GM12865 (cell line): ENCODE measurements at regions not wholly inside any gene's neighbourhood (a gene's known extent, or its start where the extent isn't known, plus 50 kb on each side); places are given as distances from the start of the nearest gene placed in this dataset.

Source experiments
- DNase-seq: peaks from one replicate; pipeline ENCODE4 v3.0.0; 2010; ENCODE audit warnings: low read depth
- H3K4me3 ChIP-seq: 2 replicates; pipeline ENCODE4 v1.5.1; 2011; ENCODE audit warnings: mild to moderate bottlenecking, low read depth, low read length, control low read depth
- TF ChIP-seq, protein P1 (sequence below): IDR thresholded peaks from 2 replicates; pipeline ENCODE4 v1.5.1; 2011; ENCODE audit warnings: low read length, control low read depth, low read depth, inconsistent platforms; ENCODE audit not compliant: insufficient read depth; ENCODE audit errors: missing control alignments

DNA sequence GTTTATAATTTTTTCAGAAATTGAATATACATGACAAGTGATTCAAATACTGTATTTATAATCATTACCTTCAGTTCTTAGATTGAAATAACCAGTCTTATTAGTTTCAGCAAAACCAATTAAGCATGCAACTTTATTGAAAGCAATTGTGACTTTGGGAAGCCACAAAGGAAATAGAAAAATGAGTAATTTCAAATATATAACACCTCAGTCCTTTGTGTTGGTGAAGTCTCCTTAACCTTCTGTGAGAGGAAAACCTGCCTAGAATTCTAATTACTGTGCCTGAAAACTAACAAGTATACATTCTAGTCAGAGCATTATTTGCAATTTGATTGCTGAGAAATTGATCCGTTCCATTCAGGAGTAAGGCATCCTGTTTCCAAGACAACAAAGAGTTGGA lies 95.8 kb downstream of the S1PR1 start:
- TF ChIP-seq, protein P1, sequence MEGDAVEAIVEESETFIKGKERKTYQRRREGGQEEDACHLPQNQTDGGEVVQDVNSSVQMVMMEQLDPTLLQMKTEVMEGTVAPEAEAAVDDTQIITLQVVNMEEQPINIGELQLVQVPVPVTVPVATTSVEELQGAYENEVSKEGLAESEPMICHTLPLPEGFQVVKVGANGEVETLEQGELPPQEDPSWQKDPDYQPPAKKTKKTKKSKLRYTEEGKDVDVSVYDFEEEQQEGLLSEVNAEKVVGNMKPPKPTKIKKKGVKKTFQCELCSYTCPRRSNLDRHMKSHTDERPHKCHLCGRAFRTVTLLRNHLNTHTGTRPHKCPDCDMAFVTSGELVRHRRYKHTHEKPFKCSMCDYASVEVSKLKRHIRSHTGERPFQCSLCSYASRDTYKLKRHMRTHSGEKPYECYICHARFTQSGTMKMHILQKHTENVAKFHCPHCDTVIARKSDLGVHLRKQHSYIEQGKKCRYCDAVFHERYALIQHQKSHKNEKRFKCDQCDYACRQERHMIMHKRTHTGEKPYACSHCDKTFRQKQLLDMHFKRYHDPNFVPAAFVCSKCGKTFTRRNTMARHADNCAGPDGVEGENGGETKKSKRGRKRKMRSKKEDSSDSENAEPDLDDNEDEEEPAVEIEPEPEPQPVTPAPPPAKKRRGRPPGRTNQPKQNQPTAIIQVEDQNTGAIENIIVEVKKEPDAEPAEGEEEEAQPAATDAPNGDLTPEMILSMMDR, result no peak
- DNase-seq, result no peak
- no peak overlapping the region for H3K4me3 ChIP-seq

DNA sequence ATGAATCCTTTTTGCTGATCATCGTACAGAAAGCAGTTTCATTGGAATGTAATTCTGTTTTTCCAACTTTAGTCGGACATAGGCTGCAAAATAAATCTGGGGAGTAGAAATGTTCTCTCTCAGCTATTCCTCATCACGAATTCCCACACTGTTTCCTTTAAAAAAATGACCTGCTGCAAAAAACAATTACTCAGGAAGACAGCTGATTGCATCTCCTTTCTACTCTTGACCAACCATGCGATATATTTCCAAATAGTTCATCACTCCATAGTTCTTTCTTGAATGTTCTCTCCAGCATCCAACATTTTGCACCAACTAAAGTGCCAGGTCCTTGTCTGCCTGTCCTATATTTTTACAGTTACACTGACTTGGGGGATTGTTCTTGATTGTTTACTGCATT lies 96.4 kb downstream of the S1PR1 start:
- TF ChIP-seq, protein P1, result no peak
- no peak overlapping the region for H3K4me3 ChIP-seq
- no peak for DNase-seq

DNA sequence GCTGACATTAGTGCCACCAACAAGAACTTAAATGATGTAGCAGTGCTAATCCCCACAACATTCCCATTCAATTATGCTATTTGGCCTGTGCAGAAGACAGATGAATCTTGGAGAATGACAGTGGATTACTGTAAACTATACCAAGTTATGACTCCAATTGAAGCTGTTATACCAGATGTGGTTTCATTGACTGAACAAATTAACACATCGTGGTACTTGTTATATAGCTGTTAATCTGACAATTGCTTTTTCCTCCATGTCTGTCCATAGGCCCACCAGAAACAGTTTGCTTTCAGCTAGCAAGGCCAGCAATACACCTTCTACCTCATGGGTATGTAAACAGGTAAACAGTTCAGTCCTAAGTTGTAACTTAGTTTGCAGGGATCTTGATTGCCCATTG lies 101.1 kb downstream of the S1PR1 start:
- DNase-seq, result no peak
- TF ChIP-seq, protein P1, result no peak
- H3K4me3 ChIP-seq, result no peak overlapping the region

DNA sequence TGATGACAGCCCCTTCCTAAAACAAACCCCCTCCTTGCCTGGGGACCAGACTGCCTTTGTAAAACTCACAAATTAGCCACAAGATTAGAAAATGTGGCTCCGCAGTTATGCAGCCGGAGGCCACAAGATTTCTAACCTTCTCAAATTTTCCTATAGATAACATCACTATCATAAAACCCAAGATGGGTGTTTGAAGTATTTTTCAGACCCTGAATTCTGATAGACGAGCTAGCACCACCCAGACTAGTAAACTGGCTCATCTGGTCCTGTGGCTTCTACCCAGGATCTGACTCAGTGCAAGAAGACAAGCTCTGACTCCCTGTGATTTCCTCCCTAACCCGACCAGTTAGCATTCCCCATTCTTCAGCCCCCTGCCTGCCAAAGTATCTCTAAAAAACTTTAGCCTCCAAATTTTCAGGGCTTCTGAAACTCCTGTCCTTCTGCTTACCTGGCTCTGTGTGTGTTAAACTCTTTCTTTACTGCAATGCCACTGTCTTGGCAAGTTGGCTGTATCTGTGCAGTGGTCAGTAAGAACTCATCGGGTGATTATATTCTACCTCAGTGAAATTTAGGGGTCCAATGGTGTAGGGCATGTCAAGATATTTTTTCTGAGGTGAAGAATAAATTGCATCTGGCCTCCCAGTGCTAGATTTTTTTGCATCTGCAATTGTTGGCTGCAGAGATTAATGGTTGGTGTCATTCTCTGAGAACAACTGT lies 102.1 kb downstream of the S1PR1 start:
- TF ChIP-seq, protein P1, result no peak
- DNase-seq, result no peak
- H3K4me3 ChIP-seq, result no peak overlapping the region

DNA sequence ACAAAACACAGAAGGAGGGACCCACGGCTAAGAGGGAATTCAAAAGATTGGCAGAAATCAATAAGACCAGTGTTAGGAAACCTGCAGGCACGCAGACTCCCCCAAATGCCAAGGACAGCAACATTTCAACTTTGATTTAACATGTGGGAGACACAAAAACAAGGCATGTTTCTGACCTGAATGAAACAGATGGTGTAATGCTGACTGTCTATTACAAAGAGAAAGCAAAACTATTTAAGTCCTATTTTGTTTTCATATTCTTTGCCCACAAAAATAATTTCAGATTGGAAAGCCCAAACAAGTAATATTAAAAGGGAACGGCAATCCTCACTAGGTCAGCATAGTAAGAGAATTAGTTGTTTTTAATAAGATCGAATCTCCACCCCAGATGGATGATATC lies 107.9 kb downstream of the S1PR1 start:
- TF ChIP-seq, protein P1, result no peak
- peak overlapping the region; percentile 22; the same call in 1 of the 2 replicates for H3K4me3 ChIP-seq
- DNase-seq, result no peak

DNA sequence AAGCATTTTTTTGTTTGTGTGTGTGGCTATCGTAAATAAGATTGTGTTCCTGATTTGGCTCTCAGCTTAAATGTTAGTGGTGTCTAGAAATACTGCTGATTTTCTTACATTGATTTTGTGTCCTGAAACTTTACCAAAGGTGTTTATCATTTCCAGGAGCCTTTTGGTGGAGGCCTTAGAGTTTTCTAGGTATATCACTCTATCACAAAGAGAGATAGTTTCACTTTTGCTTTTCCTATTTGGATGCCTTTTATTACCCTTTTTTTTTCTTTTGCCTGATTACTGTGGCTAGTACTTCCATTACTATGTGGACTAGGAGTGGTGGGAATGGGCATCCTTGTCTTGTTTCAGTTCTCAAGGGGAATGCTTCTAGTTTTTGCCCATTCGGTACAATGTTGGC lies 109.6 kb downstream of the S1PR1 start:
- TF ChIP-seq, protein P1, result no peak
- H3K4me3 ChIP-seq, result no peak overlapping the region
- no peak for DNase-seq

DNA sequence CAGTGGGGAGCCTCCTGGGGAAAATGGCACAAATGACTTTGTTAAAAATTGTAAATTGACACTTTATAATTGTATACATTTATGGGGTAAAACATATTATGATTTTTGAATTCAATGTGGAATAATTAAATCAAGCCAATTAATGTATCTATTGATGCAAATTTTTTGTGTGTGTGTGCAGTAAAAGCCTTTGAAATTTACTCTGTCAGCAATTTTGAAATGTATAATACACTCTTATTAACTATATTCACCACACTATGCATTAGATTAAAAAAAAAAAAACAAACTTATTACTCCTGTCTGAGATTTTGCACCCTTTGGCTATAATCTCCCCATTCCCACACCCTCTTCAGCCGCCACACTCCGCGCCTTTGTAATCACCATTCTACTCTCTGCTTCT lies 119.2 kb downstream of the S1PR1 start:
- no peak for DNase-seq
- no peak overlapping the region for H3K4me3 ChIP-seq
- TF ChIP-seq, protein P1, result no peak
